Activated CD4-positive, alpha-beta memory T cell treated with anti-CD3 and anti-CD28 coated beads, Interleukin-2, amount 10 ng/mL, durations not matched to agents 7 days and 5 days (primary cell): ENCODE measurements at regions not wholly inside any gene's neighbourhood (a gene's known extent, or its start where the extent isn't known, plus 50 kb on each side); places are given as distances from the start of the nearest gene placed in this dataset.

ENCODE experiments used
- CTCF ChIA-PET: fragments of 350-600 bp; sonication (Branson Sonifier 250); formaldehyde crosslinking; loops from one replicate; lab custom pipeline; 2021; ENCODE audit warnings: antibody characterized with exemption, inconsistent platforms; lab: Charles Lee
- POLR2A ChIA-PET: fragments of 350-600 bp; sonication (Branson Sonifier 250); formaldehyde crosslinking; loops from one replicate; lab custom pipeline; 2021; ENCODE audit warnings: antibody characterized with exemption; lab: Charles Lee
- DNase-seq: peaks from one replicate; pipeline ENCODE4 v3.0.0-alpha.2; 2020
- H3K27ac Mint-ChIP-seq: one replicate; pipeline ENCODE4 v1.8.0; 2021; ENCODE audit warnings: mild to moderate bottlenecking, mixed read lengths
- H3K27me3 Mint-ChIP-seq: one replicate; pipeline ENCODE4 v1.8.0; 2021; ENCODE audit warnings: mixed read lengths
- H3K36me3 Mint-ChIP-seq: one replicate; pipeline ENCODE4 v1.8.0; 2021; ENCODE audit warnings: low read depth, mixed read lengths
- H3K4me1 Mint-ChIP-seq: one replicate; pipeline ENCODE4 v1.8.0; 2021; ENCODE audit warnings: mixed read lengths
- H3K4me3 Mint-ChIP-seq: one replicate; pipeline ENCODE4 v1.8.0; 2021; ENCODE audit warnings: mild to moderate bottlenecking, mixed read lengths
- H3K9me3 Mint-ChIP-seq: one replicate; pipeline ENCODE4 v1.8.0; 2021; ENCODE audit warnings: mixed read lengths

DNA sequence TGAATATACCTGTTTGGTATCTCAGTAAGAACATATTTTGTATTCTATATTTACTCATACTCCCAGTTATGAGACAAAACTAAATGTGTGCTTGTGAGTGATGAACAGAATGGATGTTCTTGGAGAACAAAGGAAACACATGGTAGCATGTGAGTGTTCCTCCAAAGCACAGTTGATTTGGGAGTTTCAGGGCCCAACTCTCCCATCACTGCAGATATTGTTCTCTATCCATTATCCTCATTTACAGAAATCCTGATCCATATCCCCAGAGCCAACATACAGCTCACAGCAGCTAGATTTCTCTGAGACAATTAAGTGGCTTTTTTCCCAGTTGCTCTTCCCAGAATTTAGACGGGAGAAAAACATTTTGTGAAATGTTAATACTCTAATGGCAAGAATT is 75.6 kb upstream of the MAPRE2 start:
- no peaks in the 10 kb centered on the region for H3K4me1 Mint-ChIP-seq
- peaks cover 9% of the 10 kb centered on the region for H3K27me3 Mint-ChIP-seq
- no peak for DNase-seq
- no peak overlapping the region for H3K4me3 Mint-ChIP-seq
- ChIA-PET POLR2A (no interaction called here), CTCF (no interaction called here)
- no peaks in the 10 kb centered on the region for H3K9me3 Mint-ChIP-seq
- H3K27ac Mint-ChIP-seq: no peak overlapping the region
- no peaks in the 10 kb centered on the region for H3K36me3 Mint-ChIP-seq

- H3K4me3 Mint-ChIP-seq: no peak overlapping the region
- no peaks in the 10 kb centered on the region for H3K36me3 Mint-ChIP-seq
- H3K27me3 Mint-ChIP-seq: peaks cover 28% of the 10 kb centered on the region
- no peaks in the 10 kb centered on the region for H3K4me1 Mint-ChIP-seq
- CTCF ChIA-PET: no interaction called here
- POLR2A ChIA-PET: no interaction called here
- no peak for DNase-seq
- H3K9me3 Mint-ChIP-seq: no peaks in the 10 kb centered on the region
- H3K27ac Mint-ChIP-seq: no peak overlapping the region
These were observed 71.1 kb upstream of the MAPRE2 start for GRCh38 chr18:34970106-34970505.

- H3K27ac Mint-ChIP-seq: no peak overlapping the region
- H3K4me1 Mint-ChIP-seq: peaks cover 4% of the 10 kb centered on the region
- peaks cover 37% of the 10 kb centered on the region for H3K27me3 Mint-ChIP-seq
- no peak overlapping the region for H3K4me3 Mint-ChIP-seq
- ChIA-PET POLR2A (no interaction called here), CTCF (no interaction called here)
- H3K9me3 Mint-ChIP-seq: no peaks in the 10 kb centered on the region
- H3K36me3 Mint-ChIP-seq: no peaks in the 10 kb centered on the region
- DNase-seq: no peak
These were observed 69.9 kb upstream of the MAPRE2 start for GRCh38 chr18:34971313-34971712.

DNA sequence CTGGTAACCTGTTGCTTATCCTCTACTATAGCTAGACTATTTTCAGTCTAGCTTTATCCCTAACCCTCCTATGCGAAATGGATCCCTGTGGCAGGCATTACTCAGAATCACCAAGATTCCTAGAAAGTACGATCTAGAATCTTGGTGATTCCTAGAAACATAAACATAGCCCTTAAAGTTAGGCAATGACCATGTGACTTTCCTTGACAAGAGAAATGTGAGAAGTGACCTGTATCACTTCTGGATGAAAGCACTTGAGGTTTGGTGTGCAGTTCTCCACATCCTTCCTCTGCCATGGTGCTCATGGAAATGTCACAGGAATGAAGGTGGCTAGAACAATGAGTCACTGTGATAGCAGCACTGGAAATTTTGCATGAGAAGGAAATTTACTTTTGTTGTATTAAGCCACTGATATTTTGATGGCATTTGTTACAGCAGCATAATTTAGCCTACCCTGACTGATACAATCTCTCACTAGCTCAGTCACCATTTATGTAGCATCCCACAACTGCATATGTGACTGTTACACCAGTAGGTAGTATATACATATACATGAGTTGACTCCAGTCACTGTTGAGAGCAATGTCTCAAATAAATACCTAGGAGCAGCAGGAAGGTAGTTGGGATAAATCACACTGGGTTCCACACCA is 68.3 kb upstream of the MAPRE2 start:
- ChIA-PET POLR2A (no interaction called here), CTCF (no interaction called here)
- DNase-seq: no peak
- Mint-ChIP-seq H3K27ac (no peak overlapping the region), H3K27me3 (peaks cover 45% of the 10 kb centered on the region), H3K36me3 (no peaks in the 10 kb centered on the region), H3K4me1 (peaks cover 8% of the 10 kb centered on the region), H3K4me3 (no peak overlapping the region), H3K9me3 (no peaks in the 10 kb centered on the region)

GRCh38 chr18:34976123-34976522 is 65.1 kb upstream of the MAPRE2 start:
- no peaks in the 10 kb centered on the region for H3K9me3 Mint-ChIP-seq
- ChIA-PET CTCF (no interaction called here), POLR2A (no interaction called here)
- H3K27ac Mint-ChIP-seq: no peak overlapping the region
- peaks cover 50% of the 10 kb centered on the region for H3K27me3 Mint-ChIP-seq
- H3K36me3 Mint-ChIP-seq: no peaks in the 10 kb centered on the region
- peaks cover 24% of the 10 kb centered on the region for H3K4me1 Mint-ChIP-seq
- H3K4me3 Mint-ChIP-seq: peak overlapping the region; percentile 76
- DNase-seq: no peak

GRCh38 chr18:34976534-34976898 is 64.7 kb upstream of the MAPRE2 start:
- peaks cover 50% of the 10 kb centered on the region for H3K27me3 Mint-ChIP-seq
- CTCF ChIA-PET: no interaction called here
- POLR2A ChIA-PET: no interaction called here

DNA sequence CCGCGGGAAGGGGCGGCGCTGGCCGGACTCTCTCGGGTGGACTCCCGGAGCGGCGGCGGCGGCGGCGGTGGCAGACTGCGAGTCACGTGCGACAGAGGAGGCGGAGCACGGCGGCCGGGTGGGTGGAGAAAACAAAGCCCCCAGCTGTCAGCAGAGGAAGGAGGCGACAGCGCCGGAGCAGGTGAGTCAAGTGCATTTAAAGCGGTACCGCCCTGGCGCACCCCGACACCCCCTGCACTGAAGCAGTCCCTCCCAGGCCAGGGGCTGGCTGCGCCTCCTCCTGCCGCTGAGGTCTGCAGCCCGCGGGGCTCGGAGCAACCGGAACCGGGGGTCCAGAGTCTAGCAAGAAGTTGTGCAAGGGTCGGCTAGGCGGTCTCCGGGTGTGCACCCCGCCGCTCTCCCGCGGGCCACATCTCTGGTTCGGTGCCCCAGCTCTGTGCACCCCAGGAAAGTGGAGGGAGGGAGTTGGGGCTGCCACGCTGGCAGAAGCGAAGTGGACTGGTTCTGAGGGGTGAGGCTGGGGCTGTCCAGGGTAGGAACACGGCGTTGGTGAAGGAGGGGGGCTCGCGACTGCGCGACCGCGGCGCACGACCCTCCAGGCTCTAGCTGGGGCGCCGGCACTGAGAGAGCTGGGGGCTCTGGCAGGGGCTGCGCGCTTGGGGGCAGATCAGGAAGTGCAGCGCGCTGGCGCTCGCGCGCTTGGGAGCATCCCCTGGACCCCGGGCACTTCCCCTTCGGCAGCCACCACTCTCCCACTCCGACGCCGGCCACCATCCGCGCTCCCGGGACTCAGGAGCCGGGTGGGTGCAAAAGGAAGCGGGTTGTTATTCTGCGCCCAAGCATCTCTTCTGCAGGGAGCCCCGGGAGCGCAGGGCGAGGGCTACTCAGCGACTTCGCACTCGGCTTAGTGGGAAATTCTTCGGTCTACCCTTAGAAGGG is 64.0 kb upstream of the MAPRE2 start:
- POLR2A ChIA-PET: no interaction called here

More at GRCh38 chr18:34976534-34976898, 64.7 kb upstream of the MAPRE2 start:
- Mint-ChIP-seq H3K36me3 (no peaks in the 10 kb centered on the region), H3K4me3 (peak overlapping the region; percentile 76), H3K9me3 (no peaks in the 10 kb centered on the region), H3K4me1 (peaks cover 24% of the 10 kb centered on the region), H3K27ac (no peak overlapping the region)
- no peak for DNase-seq

DNA sequence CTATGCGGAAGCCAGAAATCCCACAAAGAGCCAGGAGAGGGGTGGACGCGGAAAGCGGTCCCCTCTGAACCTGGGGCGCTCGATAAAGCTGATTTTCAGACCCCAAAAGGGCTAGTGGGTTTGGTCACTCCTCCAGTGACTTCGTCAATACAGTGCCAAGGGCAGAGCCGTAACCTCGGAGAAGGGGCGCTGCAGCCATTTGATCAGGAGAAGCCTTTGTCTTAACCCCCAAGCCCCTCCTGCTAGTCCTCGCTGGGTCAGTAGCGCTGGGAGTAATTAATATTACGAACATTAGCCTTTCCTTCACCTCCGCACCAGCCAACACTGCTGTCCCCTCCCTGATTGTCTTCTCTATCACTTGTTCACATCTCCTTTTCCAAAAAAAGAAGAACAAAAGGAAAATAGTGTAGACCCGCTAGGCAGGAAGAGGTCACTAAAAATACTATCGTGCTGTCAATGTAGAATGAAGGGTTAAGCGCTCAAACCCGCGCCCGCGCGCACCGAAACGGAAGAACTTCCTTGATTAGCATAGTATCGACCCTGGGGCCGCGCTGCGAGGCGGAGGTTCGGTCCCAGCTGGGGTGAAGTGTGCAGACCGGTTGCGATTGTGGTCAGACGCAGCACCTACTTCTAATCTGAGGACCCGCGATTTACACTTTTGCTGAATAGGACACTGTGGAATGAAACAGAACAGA is 63.2 kb upstream of the MAPRE2 start:
- H3K27ac Mint-ChIP-seq: no peak overlapping the region
- peak; percentile 56 for DNase-seq
- peaks cover 24% of the 10 kb centered on the region for H3K4me1 Mint-ChIP-seq
- no peaks in the 10 kb centered on the region for H3K36me3 Mint-ChIP-seq
- ChIA-PET CTCF (no interaction called here), POLR2A (interaction anchor here (0.7 to 1.0 kb wide), 3 partner anchors 52 to 366 kb away, joined by 3 to 5 read pairs (median 4); partner anchors contain the start of gene ZNF24)
- H3K9me3 Mint-ChIP-seq: no peaks in the 10 kb centered on the region
- peak overlapping the region; percentile 76 for H3K4me3 Mint-ChIP-seq
- peaks cover 46% of the 10 kb centered on the region for H3K27me3 Mint-ChIP-seq

More for the DNA sequence above, 64.0 kb upstream of the MAPRE2 start:
- Mint-ChIP-seq H3K27me3 (peaks cover 51% of the 10 kb centered on the region), H3K9me3 (no peaks in the 10 kb centered on the region), H3K36me3 (no peaks in the 10 kb centered on the region), H3K4me1 (peaks cover 24% of the 10 kb centered on the region), H3K4me3 (peak overlapping the region; percentile 76), H3K27ac (no peak overlapping the region)
- peak; percentile 64 for DNase-seq
- CTCF ChIA-PET: no interaction called here

- Mint-ChIP-seq H3K36me3 (no peaks in the 10 kb centered on the region), H3K4me1 (peaks cover 24% of the 10 kb centered on the region), H3K27ac (no peak overlapping the region), H3K27me3 (peaks cover 40% of the 10 kb centered on the region), H3K9me3 (no peaks in the 10 kb centered on the region), H3K4me3 (peak overlapping the region; percentile 76)
- CTCF ChIA-PET: no interaction called here
- no peak for DNase-seq
- POLR2A ChIA-PET: interaction anchor here (0.7 to 1.0 kb wide), 4 partner anchors 51 to 396 kb away, joined by 3 to 5 read pairs (median 4); partner anchors contain the start of gene ZNF24
These were observed 62.7 kb upstream of the MAPRE2 start for GRCh38 chr18:34978533-34978893.

- H3K4me1 Mint-ChIP-seq: peaks cover 24% of the 10 kb centered on the region
- DNase-seq: peak; percentile 54
- H3K27me3 Mint-ChIP-seq: peaks cover 37% of the 10 kb centered on the region
- no peaks in the 10 kb centered on the region for H3K36me3 Mint-ChIP-seq
- no peaks in the 10 kb centered on the region for H3K9me3 Mint-ChIP-seq
- POLR2A ChIA-PET: interaction anchor here (0.8 to 0.9 kb wide), 2 partner anchors 365 to 396 kb away, joined by 3 read pairs; partner anchors contain the start of gene ZNF24
- H3K27ac Mint-ChIP-seq: peak overlapping the region; percentile 47
- CTCF ChIA-PET: no interaction called here
- peak overlapping the region; percentile 76 for H3K4me3 Mint-ChIP-seq
These were observed 62.1 kb upstream of the MAPRE2 start for GRCh38 chr18:34978953-34979608.

DNA sequence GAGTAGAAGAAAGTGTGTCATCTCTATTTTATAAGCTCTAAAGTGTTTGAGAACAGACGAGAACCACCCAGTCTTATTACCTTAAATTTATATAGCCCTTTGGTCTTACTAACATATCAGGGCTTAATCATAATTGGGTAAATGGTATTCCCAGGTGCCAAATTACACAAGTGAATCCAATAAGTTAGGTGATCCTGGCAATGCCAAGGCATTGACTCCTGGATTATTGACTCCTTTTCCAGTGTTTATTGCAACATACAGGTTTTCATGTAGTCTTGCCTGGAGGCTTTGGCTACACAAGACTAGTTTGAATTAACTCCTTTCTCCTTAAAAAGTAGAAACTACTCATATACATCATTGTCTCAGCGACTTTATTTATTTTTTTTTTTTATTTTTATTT is 59.7 kb upstream of the MAPRE2 start:
- POLR2A ChIA-PET: interaction anchor here (0.7 kb wide), 1 partner anchor 250 kb away, joined by 3 read pairs; no protein-coding TSS in a partner anchor
- Mint-ChIP-seq H3K4me3 (no peak overlapping the region), H3K27me3 (peaks cover 17% of the 10 kb centered on the region), H3K9me3 (no peaks in the 10 kb centered on the region), H3K4me1 (peaks cover 20% of the 10 kb centered on the region), H3K27ac (no peak overlapping the region), H3K36me3 (no peaks in the 10 kb centered on the region)
- no peak for DNase-seq
- CTCF ChIA-PET: no interaction called here

DNA sequence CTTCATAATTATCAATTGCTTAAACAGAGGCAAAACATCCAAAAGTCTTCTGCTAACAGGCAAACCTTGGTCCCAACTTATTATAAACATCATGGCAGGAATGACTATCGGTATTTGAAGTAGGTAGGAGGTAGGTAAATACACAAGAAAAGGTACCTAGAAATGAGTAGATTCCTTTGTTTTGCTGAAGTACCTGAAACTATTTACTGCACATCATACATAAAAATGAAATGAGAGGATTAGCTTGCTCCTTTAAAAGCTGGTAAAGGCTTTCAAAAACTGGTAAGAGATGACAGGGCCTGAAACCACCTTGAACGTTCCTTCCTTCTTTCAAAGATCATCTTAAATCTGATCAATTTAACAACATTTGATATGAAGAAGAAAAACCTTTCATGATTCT is 55.2 kb upstream of the MAPRE2 start:
- Mint-ChIP-seq H3K36me3 (no peaks in the 10 kb centered on the region), H3K27ac (no peak overlapping the region), H3K9me3 (no peaks in the 10 kb centered on the region), H3K4me1 (no peaks in the 10 kb centered on the region), H3K4me3 (no peak overlapping the region), H3K27me3 (peaks cover 4% of the 10 kb centered on the region)
- ChIA-PET POLR2A (no interaction called here), CTCF (no interaction called here)
- DNase-seq: no peak
